ENCODE measurements at regions not wholly inside any gene's neighbourhood (a gene's known extent, or its start where the extent isn't known, plus 50 kb on each side); places are given as distances from the start of the nearest gene placed in this dataset.

- TF ChIP-seq, protein P1, sequence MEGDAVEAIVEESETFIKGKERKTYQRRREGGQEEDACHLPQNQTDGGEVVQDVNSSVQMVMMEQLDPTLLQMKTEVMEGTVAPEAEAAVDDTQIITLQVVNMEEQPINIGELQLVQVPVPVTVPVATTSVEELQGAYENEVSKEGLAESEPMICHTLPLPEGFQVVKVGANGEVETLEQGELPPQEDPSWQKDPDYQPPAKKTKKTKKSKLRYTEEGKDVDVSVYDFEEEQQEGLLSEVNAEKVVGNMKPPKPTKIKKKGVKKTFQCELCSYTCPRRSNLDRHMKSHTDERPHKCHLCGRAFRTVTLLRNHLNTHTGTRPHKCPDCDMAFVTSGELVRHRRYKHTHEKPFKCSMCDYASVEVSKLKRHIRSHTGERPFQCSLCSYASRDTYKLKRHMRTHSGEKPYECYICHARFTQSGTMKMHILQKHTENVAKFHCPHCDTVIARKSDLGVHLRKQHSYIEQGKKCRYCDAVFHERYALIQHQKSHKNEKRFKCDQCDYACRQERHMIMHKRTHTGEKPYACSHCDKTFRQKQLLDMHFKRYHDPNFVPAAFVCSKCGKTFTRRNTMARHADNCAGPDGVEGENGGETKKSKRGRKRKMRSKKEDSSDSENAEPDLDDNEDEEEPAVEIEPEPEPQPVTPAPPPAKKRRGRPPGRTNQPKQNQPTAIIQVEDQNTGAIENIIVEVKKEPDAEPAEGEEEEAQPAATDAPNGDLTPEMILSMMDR (IDR thresholded peaks at IDR 0.05) = no peak
- TF ChIP-seq POLR2A (IDR thresholded peaks at IDR 0.05) (no peak), POLR2AphosphoS5 (IDR thresholded peaks at IDR 0.05) (no peak), EP300 (IDR thresholded peaks at IDR 0.05) (no peak)
These were observed 179.3 kb upstream of the MVB12B start for GRCh38 chr9:126147186-126147935.
